HCT116 (cell line): ENCODE measurements at regions not wholly inside any gene's neighbourhood (a gene's known extent, or its start where the extent isn't known, plus 50 kb on each side); places are given as distances from the start of the nearest gene placed in this dataset.

Source experiments
- ATAC-seq: fragments of 200-7000 bp; cut with Tn5 transposase; 2 replicates; pipeline ENCODE4 v1.9.1; 2020; ENCODE audit warnings: mild to moderate bottlenecking, moderate library complexity
- BruUV-seq: library from RNA; stranded (reverse); fragments of 400-500 nt; replicated peaks from 2 replicates; lab custom pipeline; 2021; lab: Mats Ljungman, UMichigan
- CTCF ChIA-PET: fragments of 300-600 bp; sonication (Branson Sonifier 250); formaldehyde crosslinking; loops from one replicate; lab custom pipeline; 2021; ENCODE audit warnings: antibody characterized with exemption; lab: Charles Lee
- POLR2A ChIA-PET: fragments of 300-600, 350-600 bp; sonication (Branson Sonifier 250); formaldehyde crosslinking; loops from one replicate; lab custom pipeline; 2021; ENCODE audit warnings: antibody characterized with exemption; lab: Charles Lee
- RAD21 ChIA-PET, 2 experiments: fragments of 300-600 bp; sonication (Branson Sonifier 250); formaldehyde crosslinking; loops; one replicate each; lab custom pipeline; 2023; ENCODE audit warnings: low total read pairs in 2 of 2; ENCODE audit not compliant: uncharacterized antibody in 2 of 2, unreplicated experiment in 2 of 2, low non-redundant PET in 1 of 2; lab: Charles Lee
- DNase-seq: peaks from one replicate; pipeline ENCODE4 v3.0.0-alpha.2; 2010; ENCODE audit warnings: low read depth, low spot score
- H2AFZ ChIP-seq: fragments of 200-600 bp; shearing (Covaris generic), sonication (generic); 2 replicates; pipeline ENCODE4 v1.6.1; 2017; ENCODE audit warnings: low read depth, mixed run types, mixed read lengths, antibody characterized with exemption, low read length; ENCODE audit not compliant: poor library complexity, severe bottlenecking
- H3K27ac ChIP-seq: 2 replicates; pipeline ENCODE4 v1.5.1; 2012; ENCODE audit warnings: low read depth, low read length
- H3K27me3 ChIP-seq: fragments of 200-600 bp; sonication (generic); 2 replicates; pipeline ENCODE4 v1.6.1; 2016; ENCODE audit warnings: mixed run types, low read length, mixed read lengths; ENCODE audit not compliant: insufficient read depth
- H3K36me3 ChIP-seq, 2 experiments: fragments of 200-500 bp in 1 of 2; fragments of 200-600 bp in 1 of 2; sonication (Bioruptor generic) in 1 of 2; sonication (generic) in 1 of 2; 2 replicates each; pipeline versions ENCODE4 v1.5.1 to v1.6.1; 2014 to 2016; ENCODE audit warnings: low read length in 2 of 2, inconsistent platforms in 1 of 2, mixed read lengths in 1 of 2, mixed run types in 1 of 2; ENCODE audit not compliant: insufficient read depth in 2 of 2, control insufficient read depth in 1 of 2
- H3K4me1 ChIP-seq, 2 experiments: fragments of 200-600 bp in 1 of 2; sonication (generic) in 1 of 2; 2 replicates each; pipeline versions ENCODE4 v1.5.1 to v1.6.1; 2012 to 2017; ENCODE audit warnings: low read length in 2 of 2, inconsistent platforms in 1 of 2, mild to moderate bottlenecking in 1 of 2, mixed read lengths in 1 of 2, mixed run types in 1 of 2, moderate library complexity in 1 of 2; ENCODE audit not compliant: insufficient read depth in 2 of 2, control insufficient read depth in 1 of 2
- H3K4me2 ChIP-seq: fragments of 200-600 bp; sonication (generic); 2 replicates; pipeline ENCODE4 v1.6.1; 2017; ENCODE audit warnings: mixed run types, low read length, mixed read lengths
- H3K4me3 ChIP-seq, 2 experiments: fragments of 200-600 bp in 1 of 2; sonication (generic) in 1 of 2; replicated peaks in 1 of 2; 2 replicates each; pipeline ENCODE4 v1.5.1; 2011 to 2016; ENCODE audit warnings: low read length in 2 of 2, control low read depth in 1 of 2, low read depth in 1 of 2, mild to moderate bottlenecking in 1 of 2, mixed read lengths in 1 of 2, mixed run types in 1 of 2
- H3K79me2 ChIP-seq: fragments of 200-600 bp; sonication (generic); 2 replicates; pipeline ENCODE4 v1.6.1; 2017; ENCODE audit warnings: mild to moderate bottlenecking, mixed run types, low read length, moderate library complexity, mixed read lengths; ENCODE audit not compliant: insufficient read depth
- H3K9ac ChIP-seq: fragments of 200-600 bp; sonication (generic); 2 replicates; pipeline ENCODE4 v1.6.1; 2016; ENCODE audit warnings: low read length, mixed read lengths
- H3K9me2 ChIP-seq: fragments of 200-600 bp; sonication (generic), shearing (Covaris generic); 2 replicates; pipeline ENCODE4 v1.6.1; 2017; ENCODE audit warnings: mixed run types, mild to moderate bottlenecking, moderate library complexity; ENCODE audit not compliant: insufficient read depth
- H3K9me3 ChIP-seq, 2 experiments: fragments of 200-500 bp in 1 of 2; fragments of 200-600 bp in 1 of 2; sonication (Bioruptor generic) in 1 of 2; sonication (generic) in 1 of 2; 2 replicates each; pipeline ENCODE4 v1.6.1; 2014 to 2017; ENCODE audit warnings: low read length in 2 of 2, mixed read lengths in 2 of 2, inconsistent platforms in 1 of 2, low read depth in 1 of 2, mild to moderate bottlenecking in 1 of 2, mixed run types in 1 of 2, moderate library complexity in 1 of 2; ENCODE audit not compliant: control insufficient read depth in 1 of 2, insufficient read depth in 1 of 2
- H4K20me1 ChIP-seq: fragments of 200-600 bp; sonication (generic), shearing (Covaris generic); 2 replicates; pipeline ENCODE4 v1.6.1; 2017; ENCODE audit warnings: mixed run types, mild to moderate bottlenecking, moderate library complexity; ENCODE audit not compliant: insufficient read depth
- EZH2 ChIP-seq: fragments of 200-600 bp; sonication (generic); IDR thresholded peaks from 2 replicates; pipeline ENCODE4 v1.6.1; 2017; ENCODE audit warnings: antibody characterized with exemption, mixed run types
- EZH2phosphoT487 ChIP-seq: fragments of 200-600 bp; IDR thresholded peaks from 2 replicates; pipeline ENCODE4 v1.6.1; 2018; ENCODE audit warnings: antibody characterized with exemption, borderline replicate concordance
- FOSL1 ChIP-seq: IDR thresholded peaks from 2 replicates; pipeline ENCODE4 v1.6.1; 2012; ENCODE audit warnings: low read depth
- JUND ChIP-seq: IDR thresholded peaks from 2 replicates; pipeline ENCODE4 v1.6.1; 2012
- POLR2A ChIP-seq: IDR thresholded peaks from 2 replicates; pipeline ENCODE4 v1.7.0; 2011; ENCODE audit warnings: borderline replicate concordance; ENCODE audit not compliant: insufficient read depth, insufficient read length; ENCODE audit errors: extremely low read depth
- POLR2AphosphoS5 ChIP-seq: IDR thresholded peaks from 2 replicates; pipeline ENCODE4 v1.6.1; 2011; ENCODE audit warnings: mild to moderate bottlenecking, low read depth, low read length, moderate library complexity
- RAD21 ChIP-seq: IDR thresholded peaks from 2 replicates; pipeline ENCODE4 v1.6.1; 2012; ENCODE audit warnings: low read depth, mild to moderate bottlenecking
- SIN3A ChIP-seq: IDR thresholded peaks from 2 replicates; pipeline ENCODE4 v1.6.1; 2012; ENCODE audit warnings: low read depth
- TCF7L2 ChIP-seq: IDR thresholded peaks from 2 replicates; pipeline ENCODE4 v1.7.0; 2011; ENCODE audit warnings: borderline replicate concordance, inconsistent platforms; ENCODE audit not compliant: insufficient read depth, insufficient read length; ENCODE audit errors: extremely low read depth
- YY1 ChIP-seq: IDR thresholded peaks from 2 replicates; pipeline ENCODE4 v1.6.1; 2011; ENCODE audit warnings: low read length, low read depth, moderate library complexity, mild to moderate bottlenecking; ENCODE audit not compliant: insufficient replicate concordance; ENCODE audit errors: extremely low read depth
- ZNF274 ChIP-seq: fragments of 200-500 bp; sonication (Bioruptor generic); IDR thresholded peaks from 2 replicates; pipeline ENCODE4 v1.6.1; 2014; ENCODE audit warnings: mild to moderate bottlenecking, low read depth, low read length, inconsistent platforms
- intact Hi-C: fragments of 100-400 bp; cut with micrococcal nuclease; formaldehyde crosslinking; loops from 2 replicates; pipeline ENCODE4 v1.10.0; 2022
- TF ChIP-seq, protein P1 (sequence below): IDR thresholded peaks from 2 replicates; pipeline ENCODE4 v1.6.1; 2012; ENCODE audit warnings: low read depth
- TF ChIP-seq, protein P2 (sequence below): IDR thresholded peaks from 2 replicates; pipeline ENCODE4 v1.6.1; 2012

GRCh38 chr17:69912805-69913204 is 162.2 kb upstream of the KCNJ16 start:
- no peak overlapping the region for H3K4me2 ChIP-seq
- no peak overlapping the region for H3K9ac ChIP-seq
- ChIA-PET RAD21 (no interaction called here), CTCF (interaction anchor here (1.3 kb wide), 1 partner anchor 386 kb away, joined by 3 read pairs; no protein-coding TSS in a partner anchor), POLR2A (no interaction called here)
- no peaks in the 10 kb centered on the region for H3K27me3 ChIP-seq
- intact Hi-C loops, result no loop called here
- BruUV-seq, result no TSS peak
- H3K4me1 ChIP-seq, result no peaks in the 10 kb centered on the region
- no peak for TF ChIP-seq POLR2A
- no peak for TF ChIP-seq YY1
- TF ChIP-seq EZH2, result no peak
- TF ChIP-seq ZNF274, result no peak
- TF ChIP-seq RAD21, result no peak
- TF ChIP-seq EZH2phosphoT487, result no peak
- TF ChIP-seq TCF7L2, result no peak
- TF ChIP-seq, protein P1, sequence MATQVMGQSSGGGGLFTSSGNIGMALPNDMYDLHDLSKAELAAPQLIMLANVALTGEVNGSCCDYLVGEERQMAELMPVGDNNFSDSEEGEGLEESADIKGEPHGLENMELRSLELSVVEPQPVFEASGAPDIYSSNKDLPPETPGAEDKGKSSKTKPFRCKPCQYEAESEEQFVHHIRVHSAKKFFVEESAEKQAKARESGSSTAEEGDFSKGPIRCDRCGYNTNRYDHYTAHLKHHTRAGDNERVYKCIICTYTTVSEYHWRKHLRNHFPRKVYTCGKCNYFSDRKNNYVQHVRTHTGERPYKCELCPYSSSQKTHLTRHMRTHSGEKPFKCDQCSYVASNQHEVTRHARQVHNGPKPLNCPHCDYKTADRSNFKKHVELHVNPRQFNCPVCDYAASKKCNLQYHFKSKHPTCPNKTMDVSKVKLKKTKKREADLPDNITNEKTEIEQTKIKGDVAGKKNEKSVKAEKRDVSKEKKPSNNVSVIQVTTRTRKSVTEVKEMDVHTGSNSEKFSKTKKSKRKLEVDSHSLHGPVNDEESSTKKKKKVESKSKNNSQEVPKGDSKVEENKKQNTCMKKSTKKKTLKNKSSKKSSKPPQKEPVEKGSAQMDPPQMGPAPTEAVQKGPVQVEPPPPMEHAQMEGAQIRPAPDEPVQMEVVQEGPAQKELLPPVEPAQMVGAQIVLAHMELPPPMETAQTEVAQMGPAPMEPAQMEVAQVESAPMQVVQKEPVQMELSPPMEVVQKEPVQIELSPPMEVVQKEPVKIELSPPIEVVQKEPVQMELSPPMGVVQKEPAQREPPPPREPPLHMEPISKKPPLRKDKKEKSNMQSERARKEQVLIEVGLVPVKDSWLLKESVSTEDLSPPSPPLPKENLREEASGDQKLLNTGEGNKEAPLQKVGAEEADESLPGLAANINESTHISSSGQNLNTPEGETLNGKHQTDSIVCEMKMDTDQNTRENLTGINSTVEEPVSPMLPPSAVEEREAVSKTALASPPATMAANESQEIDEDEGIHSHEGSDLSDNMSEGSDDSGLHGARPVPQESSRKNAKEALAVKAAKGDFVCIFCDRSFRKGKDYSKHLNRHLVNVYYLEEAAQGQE, result no peak
- no peak for TF ChIP-seq FOSL1
- TF ChIP-seq JUND, result no peak
- no peak for TF ChIP-seq SIN3A
- TF ChIP-seq POLR2AphosphoS5, result no peak
- TF ChIP-seq, protein P2, sequence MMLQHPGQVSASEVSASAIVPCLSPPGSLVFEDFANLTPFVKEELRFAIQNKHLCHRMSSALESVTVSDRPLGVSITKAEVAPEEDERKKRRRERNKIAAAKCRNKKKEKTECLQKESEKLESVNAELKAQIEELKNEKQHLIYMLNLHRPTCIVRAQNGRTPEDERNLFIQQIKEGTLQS, result no peak
- ATAC-seq (no peak), DNase-seq (no peak)
- peaks cover 9 to 22% of the 10 kb centered on the region in 2 experiments; a peak in 2 of 4 replicates for H3K9me3 ChIP-seq
- no peaks in the 10 kb centered on the region for H4K20me1 ChIP-seq
- no peak overlapping the region for H2AFZ ChIP-seq
- H3K9me2 ChIP-seq, result no peaks in the 10 kb centered on the region
- H3K79me2 ChIP-seq, result no peaks in the 10 kb centered on the region
- H3K4me3 ChIP-seq, result no peak overlapping the region
- H3K27ac ChIP-seq, result no peak overlapping the region
- no peaks in the 10 kb centered on the region for H3K36me3 ChIP-seq
